Nephron progenitor cell (in vitro differentiated cells): ENCODE measurements at regions not wholly inside any gene's neighbourhood (a gene's known extent, or its start where the extent isn't known, plus 50 kb on each side); places are given as distances from the start of the nearest gene placed in this dataset.

Source experiments
- DNase-seq: peaks from one replicate; pipeline ENCODE4 v3.0.0; 2021
- H3K27ac Mint-ChIP-seq: 2 replicates; pipeline ENCODE4 v1.8.0; 2021; ENCODE audit warnings: mild to moderate bottlenecking, moderate library complexity, mixed read lengths
- H3K27me3 Mint-ChIP-seq: 2 replicates; pipeline ENCODE4 v1.8.0; 2021; ENCODE audit warnings: mild to moderate bottlenecking, low read depth, mixed read lengths; ENCODE audit not compliant: poor library complexity
- H3K36me3 Mint-ChIP-seq: 2 replicates; pipeline ENCODE4 v1.8.0; 2021; ENCODE audit warnings: low read depth, mixed read lengths
- H3K4me1 Mint-ChIP-seq: 2 replicates; pipeline ENCODE4 v1.8.0; 2021; ENCODE audit warnings: mixed read lengths
- H3K4me3 Mint-ChIP-seq: 2 replicates; pipeline ENCODE4 v1.8.0; 2021; ENCODE audit warnings: mild to moderate bottlenecking, moderate library complexity, mixed read lengths
- H3K9me3 Mint-ChIP-seq: 2 replicates; pipeline ENCODE4 v1.8.0; 2021; ENCODE audit warnings: mild to moderate bottlenecking, moderate library complexity, mixed read lengths
- TF ChIP-seq, protein P1 (sequence below): fragments of 200-600 bp; sonication (generic); IDR thresholded peaks from 2 replicates; pipeline ENCODE4 v1.5.0; 2021; ENCODE audit warnings: antibody characterized with exemption

DNA sequence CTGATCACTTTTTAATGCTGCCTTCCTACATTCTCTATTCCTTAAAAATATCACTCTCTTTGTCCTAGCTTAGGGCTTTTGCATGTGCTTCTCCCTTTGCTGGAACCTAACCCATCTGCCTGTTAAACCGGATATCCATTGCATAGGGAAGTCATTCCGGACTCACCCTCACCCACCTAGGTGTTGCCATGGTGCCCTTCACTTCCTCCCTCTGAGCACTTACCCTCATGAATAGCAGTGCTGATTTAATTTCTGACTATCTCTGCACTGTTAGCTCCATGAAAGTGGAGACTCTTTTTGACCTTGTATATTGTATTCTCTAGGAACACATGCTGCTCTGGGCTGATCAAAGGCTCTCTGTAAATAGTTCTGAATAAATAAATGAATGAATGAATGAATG is 401.9 kb downstream of the PCDH20 start:
- Mint-ChIP-seq H3K4me3 (no peak overlapping the region), H3K4me1 (no peaks in the 10 kb centered on the region), H3K9me3 (peaks cover 10% of the 10 kb centered on the region), H3K27me3 (no peaks in the 10 kb centered on the region), H3K27ac (peak overlapping the region; percentile 17), H3K36me3 (no peaks in the 10 kb centered on the region)
- TF ChIP-seq, protein P1, sequence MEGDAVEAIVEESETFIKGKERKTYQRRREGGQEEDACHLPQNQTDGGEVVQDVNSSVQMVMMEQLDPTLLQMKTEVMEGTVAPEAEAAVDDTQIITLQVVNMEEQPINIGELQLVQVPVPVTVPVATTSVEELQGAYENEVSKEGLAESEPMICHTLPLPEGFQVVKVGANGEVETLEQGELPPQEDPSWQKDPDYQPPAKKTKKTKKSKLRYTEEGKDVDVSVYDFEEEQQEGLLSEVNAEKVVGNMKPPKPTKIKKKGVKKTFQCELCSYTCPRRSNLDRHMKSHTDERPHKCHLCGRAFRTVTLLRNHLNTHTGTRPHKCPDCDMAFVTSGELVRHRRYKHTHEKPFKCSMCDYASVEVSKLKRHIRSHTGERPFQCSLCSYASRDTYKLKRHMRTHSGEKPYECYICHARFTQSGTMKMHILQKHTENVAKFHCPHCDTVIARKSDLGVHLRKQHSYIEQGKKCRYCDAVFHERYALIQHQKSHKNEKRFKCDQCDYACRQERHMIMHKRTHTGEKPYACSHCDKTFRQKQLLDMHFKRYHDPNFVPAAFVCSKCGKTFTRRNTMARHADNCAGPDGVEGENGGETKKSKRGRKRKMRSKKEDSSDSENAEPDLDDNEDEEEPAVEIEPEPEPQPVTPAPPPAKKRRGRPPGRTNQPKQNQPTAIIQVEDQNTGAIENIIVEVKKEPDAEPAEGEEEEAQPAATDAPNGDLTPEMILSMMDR, result no peak
- no peak for DNase-seq

DNA sequence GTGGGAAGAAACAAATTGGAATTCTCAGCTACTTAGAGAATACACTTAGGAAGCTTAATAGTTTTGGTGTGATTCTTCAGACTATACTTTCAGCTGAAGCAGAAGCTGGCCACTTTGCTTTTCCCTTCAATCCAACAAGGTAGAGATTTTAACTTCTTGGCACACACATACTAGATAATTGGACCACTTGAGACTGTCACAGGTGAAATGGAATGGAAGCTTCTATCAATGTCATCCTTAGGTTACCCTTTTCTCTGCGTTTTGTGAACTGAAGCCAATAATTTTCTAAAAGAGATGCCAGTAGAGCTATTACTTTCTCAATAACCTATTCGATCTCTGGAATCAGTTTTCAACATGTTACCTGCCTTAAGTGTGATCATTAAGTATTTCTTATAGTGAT is 405.3 kb downstream of the PCDH20 start:
- TF ChIP-seq, protein P1, result no peak
- Mint-ChIP-seq H3K27ac (no peak overlapping the region), H3K36me3 (peaks cover 6% of the 10 kb centered on the region), H3K4me1 (no peaks in the 10 kb centered on the region), H3K27me3 (peaks cover 3% of the 10 kb centered on the region), H3K4me3 (no peak overlapping the region), H3K9me3 (peaks cover 39% of the 10 kb centered on the region)
- no peak for DNase-seq

DNA sequence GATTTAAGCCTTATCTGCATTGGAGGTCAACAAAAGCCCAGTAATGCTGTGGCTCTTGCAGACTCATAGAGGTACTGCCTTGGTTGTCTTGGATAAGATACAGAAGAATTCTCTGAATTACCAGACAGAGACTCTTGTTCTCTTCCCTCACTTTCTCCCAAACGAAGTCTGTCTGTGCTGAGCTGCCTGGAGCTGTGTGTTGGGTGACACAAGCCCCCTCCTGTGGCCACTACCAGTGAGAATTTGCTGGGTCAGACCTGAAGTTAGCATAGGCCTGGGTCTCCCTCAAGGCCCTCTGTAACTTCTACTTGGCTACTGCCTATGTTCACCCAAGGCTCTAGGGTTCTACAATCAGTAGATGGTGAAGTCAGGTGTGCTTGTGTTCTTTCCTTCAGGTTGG is 413.0 kb downstream of the PCDH20 start:
- Mint-ChIP-seq H3K36me3 (peaks cover 6% of the 10 kb centered on the region), H3K9me3 (peaks cover 23% of the 10 kb centered on the region), H3K4me3 (no peak overlapping the region), H3K4me1 (no peaks in the 10 kb centered on the region), H3K27me3 (peaks cover 3% of the 10 kb centered on the region), H3K27ac (no peak overlapping the region)
- TF ChIP-seq, protein P1, result no peak
- no peak for DNase-seq

DNA sequence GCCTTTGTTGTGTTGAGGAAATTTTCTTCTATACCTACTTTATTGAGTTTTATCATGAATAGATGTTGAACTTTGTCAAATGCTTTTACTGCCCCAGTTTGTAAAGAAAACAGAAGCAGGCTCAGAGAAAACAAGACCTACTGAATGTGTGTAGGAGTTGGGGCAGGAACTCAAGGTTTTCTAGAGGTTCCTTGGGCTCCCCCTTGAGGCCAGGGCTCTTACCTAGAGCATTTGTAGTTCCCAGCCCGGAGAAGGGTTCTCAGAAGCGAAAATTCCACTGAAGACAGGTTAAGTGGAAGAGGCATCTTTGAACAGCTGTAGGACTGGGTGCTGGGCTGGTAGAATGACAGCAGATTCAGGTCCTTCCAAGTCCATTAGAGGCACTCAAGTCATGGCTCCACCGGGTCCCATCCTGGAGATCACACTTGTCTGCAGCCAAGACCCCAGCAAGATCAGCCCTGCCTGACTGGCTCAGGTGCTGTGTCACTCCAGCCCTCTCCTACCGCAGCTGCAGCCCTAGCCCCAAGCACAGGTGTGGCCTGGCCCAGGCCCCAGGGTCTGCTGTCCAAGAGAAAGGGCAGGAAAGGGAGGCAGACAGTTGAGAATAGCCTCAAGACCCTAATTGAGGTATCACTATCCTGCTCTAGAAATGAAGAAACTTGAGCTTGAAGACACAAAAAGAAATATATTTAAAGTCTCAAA is 425.5 kb downstream of the PCDH20 start:
- DNase-seq, result no peak

DNA sequence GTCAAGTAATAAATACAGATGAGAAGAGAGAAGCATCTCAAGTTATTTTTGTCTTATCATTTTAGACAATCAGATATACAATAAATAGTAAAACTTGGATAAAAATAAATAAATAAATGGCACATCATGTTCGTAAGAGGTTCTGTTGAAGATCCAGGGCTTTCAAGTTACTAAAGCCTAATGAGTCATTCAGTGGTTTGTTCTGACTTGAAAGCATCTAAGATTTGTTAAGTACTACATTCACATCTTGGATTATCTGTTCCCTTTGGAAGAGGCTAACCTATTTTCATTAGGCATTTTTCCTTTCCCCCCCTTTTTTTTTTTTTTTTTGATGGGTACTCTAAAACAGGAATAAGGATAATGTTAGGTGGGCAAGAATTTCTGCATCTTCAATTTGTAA is 429.3 kb downstream of the PCDH20 start:
- Mint-ChIP-seq H3K4me1 (no peaks in the 10 kb centered on the region), H3K27ac (no peak overlapping the region), H3K36me3 (no peaks in the 10 kb centered on the region), H3K27me3 (no peaks in the 10 kb centered on the region), H3K9me3 (no peaks in the 10 kb centered on the region), H3K4me3 (no peak overlapping the region)
- no peak for DNase-seq
- TF ChIP-seq, protein P1, result no peak

More for the DNA sequence above, 425.5 kb downstream of the PCDH20 start:
- Mint-ChIP-seq H3K27ac (no peak overlapping the region), H3K4me3 (no peak overlapping the region), H3K4me1 (no peaks in the 10 kb centered on the region), H3K27me3 (no peaks in the 10 kb centered on the region), H3K36me3 (no peaks in the 10 kb centered on the region), H3K9me3 (no peaks in the 10 kb centered on the region)
- TF ChIP-seq, protein P1, result no peak

DNA sequence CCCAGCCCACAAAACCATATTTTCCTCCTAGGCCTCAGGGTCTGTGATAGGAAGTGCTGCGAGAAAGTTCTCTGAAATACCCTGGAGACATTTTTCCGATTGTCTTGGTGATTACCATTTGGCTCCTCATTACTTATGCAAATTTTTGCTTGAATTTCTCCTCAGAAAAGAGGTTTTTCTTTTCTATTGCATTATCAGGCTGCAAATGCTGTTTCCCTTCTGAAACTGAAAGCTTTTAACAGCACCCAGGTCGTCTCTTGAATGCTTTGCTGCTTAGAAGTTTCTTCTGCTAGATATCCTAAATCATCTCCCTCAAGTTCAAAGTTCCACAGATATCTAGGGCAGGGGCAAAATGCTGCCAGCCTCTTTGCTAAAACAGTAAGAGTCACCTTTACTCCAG is 434.2 kb downstream of the PCDH20 start:
- H3K4me1 Mint-ChIP-seq, result no peaks in the 10 kb centered on the region
- peaks cover 8% of the 10 kb centered on the region for H3K9me3 Mint-ChIP-seq
- no peak overlapping the region for H3K27ac Mint-ChIP-seq
- H3K27me3 Mint-ChIP-seq, result no peaks in the 10 kb centered on the region
- H3K36me3 Mint-ChIP-seq, result no peaks in the 10 kb centered on the region
- H3K4me3 Mint-ChIP-seq, result no peak overlapping the region
- TF ChIP-seq, protein P1, result no peak
- DNase-seq, result no peak
